ENCODE measurements at regions not wholly inside any gene's neighbourhood (a gene's known extent, or its start where the extent isn't known, plus 50 kb on each side); places are given as distances from the start of the nearest gene placed in this dataset.
"Not testable (repeated sequence)": the region's sequence is repeated elsewhere in the genome, so short reads cannot be mapped to it uniquely, and the experiment has no call there.

- no peak for DNase-seq
These were observed 542.1 kb upstream of the ATP2B1 start for GRCh38 chr12:90250766-90251165.

GRCh38 chr12:90250042-90250441 lies 541.4 kb upstream of the ATP2B1 start:
- DNase-seq, result no peak

- no peak for DNase-seq
These were observed 538.0 kb upstream of the ATP2B1 start for GRCh38 chr12:90246688-90247087.

GRCh38 chr12:90245391-90245790 lies 536.8 kb upstream of the ATP2B1 start:
- DNase-seq, result no peak

- no peak for DNase-seq
These were observed 535.6 kb upstream of the ATP2B1 start for GRCh38 chr12:90244232-90244631.

- no peak for DNase-seq
These were observed 534.6 kb upstream of the ATP2B1 start for GRCh38 chr12:90243211-90243610.

GRCh38 chr12:90239732-90240260 lies 531.2 kb upstream of the ATP2B1 start:
- no peak for DNase-seq

GRCh38 chr12:90238663-90239271 lies 530.1 kb upstream of the ATP2B1 start:
- DNase-seq, result no peak

- DNase-seq, result no peak
These were observed 529.2 kb upstream of the ATP2B1 start for GRCh38 chr12:90237841-90238240.

- no peak for DNase-seq
These were observed 527.0 kb upstream of the ATP2B1 start for GRCh38 chr12:90235642-90236041.

GRCh38 chr12:90234472-90234871 lies 525.8 kb upstream of the ATP2B1 start:
- DNase-seq, result no peak

- DNase-seq, result no peak
These were observed 524.8 kb upstream of the ATP2B1 start for GRCh38 chr12:90233168-90234100.

GRCh38 chr12:90229407-90230170 lies 521.0 kb upstream of the ATP2B1 start:
- no peak for DNase-seq

- DNase-seq, result no peak
These were observed 517.6 kb upstream of the ATP2B1 start for GRCh38 chr12:90226211-90226610.

GRCh38 chr12:90216815-90217214 lies 508.2 kb upstream of the ATP2B1 start:
- DNase-seq, result no peak

GRCh38 chr12:90216020-90216552 lies 507.4 kb upstream of the ATP2B1 start:
- no peak for DNase-seq

- DNase-seq, result no peak
These were observed 502.4 kb upstream of the ATP2B1 start for GRCh38 chr12:90211017-90211416.

- no peak for DNase-seq
These were observed 500.4 kb upstream of the ATP2B1 start for GRCh38 chr12:90209029-90209428.

GRCh38 chr12:90208379-90208778 lies 499.7 kb upstream of the ATP2B1 start:
- not testable (repeated sequence) for DNase-seq

- no peak for DNase-seq
These were observed 499.2 kb upstream of the ATP2B1 start for GRCh38 chr12:90207799-90208198.

- DNase-seq, result no peak
These were observed 496.5 kb upstream of the ATP2B1 start for GRCh38 chr12:90205165-90205564.

GRCh38 chr12:90203556-90203955 lies 494.9 kb upstream of the ATP2B1 start:
- DNase-seq, result no peak

GRCh38 chr12:90199006-90199405 lies 490.4 kb upstream of the ATP2B1 start:
- peak; percentile 42 for DNase-seq
